Neural cell (in vitro differentiated cells): ENCODE measurements at regions not wholly inside any gene's neighbourhood (a gene's known extent, or its start where the extent isn't known, plus 50 kb on each side); places are given as distances from the start of the nearest gene placed in this dataset.

Source experiments
- H2AFZ ChIP-seq: fragments of 200-600, 300-800 bp; sonication (generic), shearing (Covaris generic); 2 replicates; pipeline ENCODE4 v1.6.0; 2014; ENCODE audit warnings: low read depth, mild to moderate bottlenecking, antibody characterized with exemption, low read length, moderate library complexity
- H3F3A ChIP-seq: fragments of 200-600 bp; shearing (Covaris generic); 2 replicates; pipeline ENCODE4 v1.6.1; 2016; ENCODE audit warnings: mild to moderate bottlenecking, moderate library complexity, mixed read lengths, antibody characterized with exemption, low read length; ENCODE audit not compliant: insufficient read depth, poor library complexity, severe bottlenecking
- H3K27ac ChIP-seq: fragments of 200-600, 300-800 bp; sonication (generic), shearing (Covaris generic); 2 replicates; pipeline ENCODE4 v1.5.1; 2014; ENCODE audit warnings: mild to moderate bottlenecking, low read length, moderate library complexity
- H3K27me3 ChIP-seq: fragments of 300-800, 200-600 bp; sonication (generic), shearing (Covaris generic); 2 replicates; pipeline ENCODE4 v1.6.0; 2014; ENCODE audit warnings: mild to moderate bottlenecking, low read depth, low read length, moderate library complexity; ENCODE audit not compliant: insufficient read depth
- H3K36me3 ChIP-seq: fragments of 300-800, 200-600 bp; sonication (generic), shearing (Covaris generic); 2 replicates; pipeline ENCODE4 v1.5.1; 2014; ENCODE audit warnings: mild to moderate bottlenecking, antibody characterized with exemption, low read length, moderate library complexity; ENCODE audit not compliant: insufficient read depth
- H3K4me2 ChIP-seq: fragments of 300-800, 200-600 bp; sonication (generic), shearing (Covaris generic); 2 replicates; pipeline ENCODE4 v1.6.0; 2014; ENCODE audit warnings: mild to moderate bottlenecking, low read length
- H3K4me3 ChIP-seq: fragments of 300-800, 200-600 bp; sonication (generic), shearing (Covaris generic); 2 replicates; pipeline ENCODE4 v1.5.1; 2014; ENCODE audit warnings: mild to moderate bottlenecking, low read length, moderate library complexity
- H3K79me2 ChIP-seq: fragments of 200-600 bp; shearing (Covaris generic); replicated peaks from 2 replicates; pipeline ENCODE4 v1.6.0; 2014; ENCODE audit warnings: mild to moderate bottlenecking, low read length, moderate library complexity; ENCODE audit not compliant: insufficient read depth
- H3K9ac ChIP-seq: fragments of 300-800, 200-600 bp; sonication (generic), shearing (Covaris generic); 2 replicates; pipeline ENCODE4 v1.6.1; 2016; ENCODE audit warnings: mild to moderate bottlenecking, low read length, mixed read lengths
- H3K9me2 ChIP-seq: fragments of 200-600 bp; shearing (Covaris generic); 2 replicates; pipeline ENCODE4 v1.6.1; 2016; ENCODE audit warnings: mild to moderate bottlenecking, low read length, mixed read lengths; ENCODE audit not compliant: insufficient read depth
- H3K9me3 ChIP-seq: fragments of 200-600, 300-800 bp; sonication (generic), shearing (Covaris generic); 2 replicates; pipeline ENCODE4 v1.6.1; 2016; ENCODE audit warnings: mild to moderate bottlenecking, mixed run types, low read length, moderate library complexity, mixed read lengths
- H4K20me1 ChIP-seq: fragments of 200-600 bp; shearing (Covaris generic); 2 replicates; pipeline ENCODE4 v1.6.1; 2016; ENCODE audit warnings: mild to moderate bottlenecking, mixed run types; ENCODE audit not compliant: insufficient read depth
- EP300 ChIP-seq: fragments of 450-650 bp; conservative IDR thresholded peaks from 2 replicates; pipeline ENCODE4 v1.6.1; 2014; ENCODE audit warnings: antibody characterized with exemption, mild to moderate bottlenecking, moderate library complexity; ENCODE audit not compliant: poor library complexity, severe bottlenecking
- EZH2 ChIP-seq: fragments of 200-600, 300-800 bp; shearing (Covaris generic), sonication (generic); IDR thresholded peaks from 2 replicates; pipeline ENCODE4 v1.6.1; 2014; ENCODE audit warnings: antibody characterized with exemption, low read length, borderline replicate concordance, mild to moderate bottlenecking; ENCODE audit not compliant: insufficient read depth, poor library complexity, severe bottlenecking
- MXI1 ChIP-seq: fragments of 450-650 bp; conservative IDR thresholded peaks from 2 replicates; pipeline ENCODE4 v1.6.1; 2014; ENCODE audit warnings: antibody characterized with exemption, mild to moderate bottlenecking; ENCODE audit not compliant: poor library complexity, severe bottlenecking
- POLR2AphosphoS5 ChIP-seq: IDR thresholded peaks from 2 replicates; pipeline ENCODE4 v1.6.1; 2012
- RAD21 ChIP-seq: fragments of 450-650 bp; conservative IDR thresholded peaks from 2 replicates; pipeline ENCODE4 v1.6.1; 2014; ENCODE audit warnings: antibody characterized with exemption, mild to moderate bottlenecking, moderate library complexity
- SMC3 ChIP-seq: fragments of 450-650 bp; conservative IDR thresholded peaks from 2 replicates; pipeline ENCODE4 v1.6.1; 2014; ENCODE audit warnings: antibody characterized with exemption, mild to moderate bottlenecking, moderate library complexity; ENCODE audit not compliant: poor library complexity
- TAF1 ChIP-seq: IDR thresholded peaks from 2 replicates; pipeline ENCODE4 v1.6.1; 2012; ENCODE audit warnings: low read depth
- TF ChIP-seq, protein P1 (sequence below): IDR thresholded peaks from 2 replicates; pipeline ENCODE4 v1.6.1; 2012; ENCODE audit warnings: borderline replicate concordance
- TF ChIP-seq, protein P2 (sequence below): fragments of 450-650 bp; IDR thresholded peaks from 2 replicates; pipeline ENCODE4 v1.5.1; 2014; ENCODE audit warnings: antibody characterized with exemption, mild to moderate bottlenecking, moderate library complexity; ENCODE audit not compliant: poor library complexity, severe bottlenecking

DNA sequence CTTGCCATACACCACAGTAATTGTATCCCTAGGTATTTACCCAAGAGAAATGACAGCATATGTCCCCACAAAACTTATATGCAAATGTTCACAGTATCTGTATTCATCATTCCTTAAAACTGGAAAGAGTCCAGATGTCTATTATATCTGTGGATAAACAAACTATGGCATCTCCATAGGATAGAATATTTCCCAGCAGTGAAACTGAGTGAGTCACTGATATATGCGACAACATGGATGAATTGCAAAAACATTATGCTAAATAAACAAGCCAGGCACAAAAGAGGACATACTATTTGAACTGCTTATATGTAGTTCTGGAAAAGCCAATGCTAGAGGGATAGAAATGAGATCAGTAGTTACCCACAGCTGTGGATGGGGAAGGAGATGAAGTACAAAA is 359.4 kb upstream of the DSEL start:
- Histone ChIP-seq H3K9ac (no peak overlapping the region), H3F3A (no peaks in the 10 kb centered on the region), H4K20me1 (no peaks in the 10 kb centered on the region), H3K27me3 (no peaks in the 10 kb centered on the region), H3K27ac (no peak overlapping the region), H3K79me2 (no peaks in the 10 kb centered on the region), H3K9me3 (no peaks in the 10 kb centered on the region), H3K36me3 (no peaks in the 10 kb centered on the region), H3K4me3 (no peak overlapping the region), H3K4me2 (no peak overlapping the region), H2AFZ (no peak overlapping the region), H3K9me2 (no peaks in the 10 kb centered on the region)
- TF ChIP-seq POLR2AphosphoS5 (no peak), RAD21 (no peak), SMC3 (no peak), EP300 (no peak)
- TF ChIP-seq, protein P1, sequence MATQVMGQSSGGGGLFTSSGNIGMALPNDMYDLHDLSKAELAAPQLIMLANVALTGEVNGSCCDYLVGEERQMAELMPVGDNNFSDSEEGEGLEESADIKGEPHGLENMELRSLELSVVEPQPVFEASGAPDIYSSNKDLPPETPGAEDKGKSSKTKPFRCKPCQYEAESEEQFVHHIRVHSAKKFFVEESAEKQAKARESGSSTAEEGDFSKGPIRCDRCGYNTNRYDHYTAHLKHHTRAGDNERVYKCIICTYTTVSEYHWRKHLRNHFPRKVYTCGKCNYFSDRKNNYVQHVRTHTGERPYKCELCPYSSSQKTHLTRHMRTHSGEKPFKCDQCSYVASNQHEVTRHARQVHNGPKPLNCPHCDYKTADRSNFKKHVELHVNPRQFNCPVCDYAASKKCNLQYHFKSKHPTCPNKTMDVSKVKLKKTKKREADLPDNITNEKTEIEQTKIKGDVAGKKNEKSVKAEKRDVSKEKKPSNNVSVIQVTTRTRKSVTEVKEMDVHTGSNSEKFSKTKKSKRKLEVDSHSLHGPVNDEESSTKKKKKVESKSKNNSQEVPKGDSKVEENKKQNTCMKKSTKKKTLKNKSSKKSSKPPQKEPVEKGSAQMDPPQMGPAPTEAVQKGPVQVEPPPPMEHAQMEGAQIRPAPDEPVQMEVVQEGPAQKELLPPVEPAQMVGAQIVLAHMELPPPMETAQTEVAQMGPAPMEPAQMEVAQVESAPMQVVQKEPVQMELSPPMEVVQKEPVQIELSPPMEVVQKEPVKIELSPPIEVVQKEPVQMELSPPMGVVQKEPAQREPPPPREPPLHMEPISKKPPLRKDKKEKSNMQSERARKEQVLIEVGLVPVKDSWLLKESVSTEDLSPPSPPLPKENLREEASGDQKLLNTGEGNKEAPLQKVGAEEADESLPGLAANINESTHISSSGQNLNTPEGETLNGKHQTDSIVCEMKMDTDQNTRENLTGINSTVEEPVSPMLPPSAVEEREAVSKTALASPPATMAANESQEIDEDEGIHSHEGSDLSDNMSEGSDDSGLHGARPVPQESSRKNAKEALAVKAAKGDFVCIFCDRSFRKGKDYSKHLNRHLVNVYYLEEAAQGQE = no peak
- TF ChIP-seq, protein P2, sequence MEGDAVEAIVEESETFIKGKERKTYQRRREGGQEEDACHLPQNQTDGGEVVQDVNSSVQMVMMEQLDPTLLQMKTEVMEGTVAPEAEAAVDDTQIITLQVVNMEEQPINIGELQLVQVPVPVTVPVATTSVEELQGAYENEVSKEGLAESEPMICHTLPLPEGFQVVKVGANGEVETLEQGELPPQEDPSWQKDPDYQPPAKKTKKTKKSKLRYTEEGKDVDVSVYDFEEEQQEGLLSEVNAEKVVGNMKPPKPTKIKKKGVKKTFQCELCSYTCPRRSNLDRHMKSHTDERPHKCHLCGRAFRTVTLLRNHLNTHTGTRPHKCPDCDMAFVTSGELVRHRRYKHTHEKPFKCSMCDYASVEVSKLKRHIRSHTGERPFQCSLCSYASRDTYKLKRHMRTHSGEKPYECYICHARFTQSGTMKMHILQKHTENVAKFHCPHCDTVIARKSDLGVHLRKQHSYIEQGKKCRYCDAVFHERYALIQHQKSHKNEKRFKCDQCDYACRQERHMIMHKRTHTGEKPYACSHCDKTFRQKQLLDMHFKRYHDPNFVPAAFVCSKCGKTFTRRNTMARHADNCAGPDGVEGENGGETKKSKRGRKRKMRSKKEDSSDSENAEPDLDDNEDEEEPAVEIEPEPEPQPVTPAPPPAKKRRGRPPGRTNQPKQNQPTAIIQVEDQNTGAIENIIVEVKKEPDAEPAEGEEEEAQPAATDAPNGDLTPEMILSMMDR = no peak

GRCh38 chr18:67875060-67875459 is 358.5 kb upstream of the DSEL start:
- H3F3A ChIP-seq = no peaks in the 10 kb centered on the region
- no peak overlapping the region for H3K27ac ChIP-seq
- no peaks in the 10 kb centered on the region for H4K20me1 ChIP-seq
- no peak overlapping the region for H3K9ac ChIP-seq
- no peaks in the 10 kb centered on the region for H3K36me3 ChIP-seq
- H2AFZ ChIP-seq = no peak overlapping the region
- no peak overlapping the region for H3K4me2 ChIP-seq
- no peaks in the 10 kb centered on the region for H3K9me2 ChIP-seq
- no peak for TF ChIP-seq MXI1
- TF ChIP-seq EP300 = no peak
- no peak for TF ChIP-seq RAD21
- no peak for TF ChIP-seq SMC3
- TF ChIP-seq, protein P2 = no peak
- no peak for TF ChIP-seq EZH2
- TF ChIP-seq TAF1 = no peak
- TF ChIP-seq, protein P1 = no peak
- no peak for TF ChIP-seq POLR2AphosphoS5
- H3K27me3 ChIP-seq = no peaks in the 10 kb centered on the region
- no peaks in the 10 kb centered on the region for H3K79me2 ChIP-seq
- no peak overlapping the region for H3K4me3 ChIP-seq
- H3K9me3 ChIP-seq = no peaks in the 10 kb centered on the region
